Adrenal gland (tissue), 5 donors: ENCODE measurements at regions not wholly inside any gene's neighbourhood (a gene's known extent, or its start where the extent isn't known, plus 50 kb on each side); places are given as distances from the start of the nearest gene placed in this dataset.

Experiments used
- POLR2A ChIP-seq, 2 donors: fragments of 450-650 bp; IDR thresholded peaks; one replicate each; pipeline ENCODE4 v1.6.1; 2017; ENCODE audit warnings: antibody characterized with exemption in 2 of 2, mild to moderate bottlenecking in 2 of 2, moderate library complexity in 1 of 2
- TF ChIP-seq, protein P1 (sequence below), 6 experiments: fragments of 450-650 bp in 4 of 6; fragments of 200-600 bp in 2 of 6; sonication (generic) in 1 of 6; IDR thresholded peaks; 1 replicate in 5 of 6; 2 replicates in 1 of 6; pipeline versions ENCODE4 v1.5.1 to v1.8.0; 2016 to 2021; ENCODE audit warnings: antibody characterized with exemption in 6 of 6, mild to moderate bottlenecking in 2 of 6, moderate library complexity in 1 of 6
- donor health status: DM: no; HTN: no; CAD: no.

DNA sequence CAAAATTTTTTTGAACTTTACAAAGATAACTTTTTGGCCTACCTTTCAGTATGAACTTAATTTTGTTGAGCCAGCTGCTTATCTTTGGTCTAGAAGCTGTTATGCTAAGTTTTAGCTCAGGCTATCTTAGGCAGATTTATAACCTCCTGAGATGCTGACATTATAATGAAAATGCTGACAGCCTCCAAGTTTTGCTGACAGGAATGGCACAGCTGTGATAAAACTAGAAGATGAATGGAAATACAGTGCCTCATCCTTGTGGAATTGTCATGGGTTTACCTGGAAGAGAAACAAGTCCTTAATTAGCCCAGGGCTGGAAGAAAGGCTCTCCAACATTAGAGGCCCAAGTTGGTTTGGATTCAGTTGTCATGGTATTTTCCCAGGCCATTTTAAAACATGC lies 123.3 kb downstream of the OXSM start:
- TF ChIP-seq, protein P1, sequence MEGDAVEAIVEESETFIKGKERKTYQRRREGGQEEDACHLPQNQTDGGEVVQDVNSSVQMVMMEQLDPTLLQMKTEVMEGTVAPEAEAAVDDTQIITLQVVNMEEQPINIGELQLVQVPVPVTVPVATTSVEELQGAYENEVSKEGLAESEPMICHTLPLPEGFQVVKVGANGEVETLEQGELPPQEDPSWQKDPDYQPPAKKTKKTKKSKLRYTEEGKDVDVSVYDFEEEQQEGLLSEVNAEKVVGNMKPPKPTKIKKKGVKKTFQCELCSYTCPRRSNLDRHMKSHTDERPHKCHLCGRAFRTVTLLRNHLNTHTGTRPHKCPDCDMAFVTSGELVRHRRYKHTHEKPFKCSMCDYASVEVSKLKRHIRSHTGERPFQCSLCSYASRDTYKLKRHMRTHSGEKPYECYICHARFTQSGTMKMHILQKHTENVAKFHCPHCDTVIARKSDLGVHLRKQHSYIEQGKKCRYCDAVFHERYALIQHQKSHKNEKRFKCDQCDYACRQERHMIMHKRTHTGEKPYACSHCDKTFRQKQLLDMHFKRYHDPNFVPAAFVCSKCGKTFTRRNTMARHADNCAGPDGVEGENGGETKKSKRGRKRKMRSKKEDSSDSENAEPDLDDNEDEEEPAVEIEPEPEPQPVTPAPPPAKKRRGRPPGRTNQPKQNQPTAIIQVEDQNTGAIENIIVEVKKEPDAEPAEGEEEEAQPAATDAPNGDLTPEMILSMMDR (IDR thresholded peaks at IDR 0.05) = no peak
- no peak for TF ChIP-seq POLR2A (IDR thresholded peaks at IDR 0.05)
